Ovary (tissue), 7 donors: ENCODE measurements at regions not wholly inside any gene's neighbourhood (a gene's known extent, or its start where the extent isn't known, plus 50 kb on each side); places are given as distances from the start of the nearest gene placed in this dataset.

ENCODE experiments used
- DNase-seq, 5 donors: peaks; one replicate each; pipeline ENCODE4 v3.0.0-alpha.2; 2019 to 2020
- H3K27ac ChIP-seq, 2 donors: fragments of 200-600 bp; one replicate each; pipeline versions ENCODE4 v1.5.1 to v1.8.0; 2019 to 2022
- H3K27me3 ChIP-seq: fragments of 200-600 bp; one replicate; pipeline ENCODE4 v1.8.0; 2022
- H3K36me3 ChIP-seq: fragments of 200-600 bp; sonication (generic); one replicate; pipeline ENCODE4 v1.5.1; 2019
- H3K4me1 ChIP-seq: one replicate; pipeline ENCODE4 v1.8.1; 2013; ENCODE audit warnings: mild to moderate bottlenecking, moderate library complexity; ENCODE audit not compliant: insufficient read depth
- H3K4me3 ChIP-seq: fragments of 200-600 bp; sonication (generic); one replicate; pipeline ENCODE4 v1.5.1; 2017
- H3K9me3 ChIP-seq, 2 donors: fragments of 200-600 bp in 1 of 2; sonication (generic) in 1 of 2; one replicate each; pipeline versions ENCODE4 v1.5.1 to v1.8.1; 2013 to 2019; ENCODE audit warnings: mild to moderate bottlenecking in 1 of 2, moderate library complexity in 1 of 2
- CTCF ChIP-seq, 3 donors: fragments of 450-650 bp in 2 of 3; fragments of 200-600 bp in 1 of 3; IDR thresholded peaks; one replicate each; pipeline versions ENCODE4 v1.5.1 to v1.8.0; 2016 to 2022; ENCODE audit warnings: antibody characterized with exemption in 3 of 3, mild to moderate bottlenecking in 1 of 3
- EP300 ChIP-seq: sonication (generic); formaldehyde crosslinking; IDR thresholded peaks from one replicate; pipeline ENCODE4 v1.6.1; 2017; ENCODE audit warnings: antibody characterized with exemption
- POLR2A ChIP-seq: fragments of 450-650 bp; IDR thresholded peaks from one replicate; pipeline ENCODE4 v1.6.1; 2017; ENCODE audit warnings: antibody characterized with exemption, mild to moderate bottlenecking, moderate library complexity
- WGBS, 3 donors: extraction: QIAGEN DNeasy Blood & Tissue Kit in 1 of 3; methylation state at CpG; one replicate each; pipeline versions ENCODE4 v1.1.5 to v1.1.7; 2013 to 2017; 5-methylcytosine and 5-hydroxymethylcytosine counted together
- intact Hi-C, 4 donors: fragments of 100-400 bp; cut with DNase I; formaldehyde crosslinking; loops; one replicate each; pipeline versions ENCODE4 v1.11.0 to v1.15.1; 2022 to 2023
- donor health status: DM: no; HTN: no; CAD: no; lungs with moderate emphysema.
- donor health status: DM: no; HTN: no; CAD: no.
- donor health status: Bipolar disorder and iron deficiency.
- donor health status: DM: no; HTN: no; CAD: no.
- donor health status: DM: yes; HTN: yes; CAD: no.

DNA sequence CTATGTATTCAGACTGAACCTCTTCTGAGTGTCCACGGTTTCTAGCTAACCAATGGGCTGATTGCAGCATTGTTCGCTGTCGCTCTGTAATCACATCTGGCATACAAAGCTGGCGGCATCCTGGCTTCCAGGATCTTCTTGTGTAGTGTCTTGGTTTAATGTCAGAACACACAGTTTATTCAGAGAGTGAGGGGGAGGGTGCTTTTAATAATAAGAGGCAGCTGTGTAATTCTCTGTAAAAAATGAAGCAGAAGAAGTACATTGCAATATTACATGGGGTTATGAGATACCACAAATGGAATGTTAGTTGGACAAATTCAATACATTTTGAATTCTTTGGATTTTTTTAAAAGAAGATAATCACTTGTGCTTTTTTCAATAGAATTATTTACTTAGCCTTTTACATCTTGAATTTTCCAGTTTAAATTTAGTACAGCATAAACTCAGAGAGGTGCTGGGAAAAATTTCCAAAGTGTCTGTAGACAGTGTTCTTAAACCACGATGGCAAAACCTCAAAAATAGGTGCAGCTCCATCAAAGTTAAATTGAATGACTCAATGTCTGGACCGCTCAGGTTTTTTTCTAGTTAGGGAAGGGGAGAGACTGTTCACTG is 206.0 kb downstream of the PCSK1 start:
- peak in 2 of 5 donors; percentile 32 to 37 for DNase-seq
- WGBS, 3 donors, result 5 to 15% (median 7%) methylated on average over 6 of the region's 6 CpGs
- intact Hi-C loops, result no loop called here
- Histone ChIP-seq H3K27me3 (no peaks in the 10 kb centered on the region), H3K27ac (no peak overlapping the region), H3K36me3 (no peaks in the 10 kb centered on the region), H3K4me3 (no peak overlapping the region), H3K4me1 (peaks cover 3% of the 10 kb centered on the region), H3K9me3 (no peaks in the 10 kb centered on the region)
- TF ChIP-seq EP300 (no peak), POLR2A (no peak), CTCF (IDR thresholded peaks at IDR 0.05) (no peak)

- Histone ChIP-seq H3K4me1 (peaks cover 2% of the 10 kb centered on the region), H3K27ac (no peak overlapping the region), H3K9me3 (no peaks in the 10 kb centered on the region), H3K36me3 (no peaks in the 10 kb centered on the region), H3K27me3 (no peaks in the 10 kb centered on the region), H3K4me3 (no peak overlapping the region)
- WGBS, 3 donors, result 37 to 53% (median 43%) methylated on average over 2 of the region's 2 CpGs
- intact Hi-C loops, result no loop called here
- DNase-seq, result no peak
- TF ChIP-seq EP300 (no peak), POLR2A (no peak), CTCF (IDR thresholded peaks at IDR 0.05) (no peak)
Observed at GRCh38 chr5:96222129-96222528, 210.9 kb downstream of the PCSK1 start.

DNA sequence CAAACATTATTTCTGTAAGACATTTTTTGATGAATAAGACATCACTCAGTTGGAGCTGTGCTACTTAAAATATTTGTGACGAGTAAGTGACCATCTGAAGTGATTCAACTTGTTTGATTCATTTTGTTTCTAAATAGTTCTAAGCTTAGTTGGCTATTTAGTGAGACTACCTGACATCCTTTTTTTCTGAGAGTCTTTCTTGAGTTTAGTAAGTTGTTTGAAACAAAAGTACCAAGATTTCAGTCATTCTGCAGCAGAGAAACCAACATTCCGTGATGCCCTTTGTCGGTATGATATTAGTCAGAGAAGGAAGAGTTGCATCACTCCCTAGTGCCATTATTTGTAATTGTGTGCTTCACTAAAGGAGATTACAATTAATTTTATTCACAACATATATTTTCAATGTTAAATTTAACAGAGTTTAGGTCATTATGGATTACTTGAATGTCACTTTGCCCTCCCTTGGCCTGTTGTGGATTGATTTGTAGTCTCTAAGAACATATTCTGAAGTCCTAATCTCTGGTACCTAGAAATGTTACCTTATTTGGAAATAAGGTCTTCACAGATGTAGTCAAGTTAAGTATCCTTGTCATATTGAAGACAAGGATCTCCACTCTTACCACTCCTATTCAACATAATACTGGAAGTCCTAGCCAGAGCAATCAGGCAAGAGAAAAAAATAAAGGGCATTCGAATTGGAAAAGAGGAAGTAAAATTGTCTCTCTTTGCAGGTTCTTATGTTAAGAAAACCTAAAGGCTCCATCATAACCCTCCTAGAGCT is 212.2 kb downstream of the PCSK1 start:
- no peak overlapping the region for H3K27ac ChIP-seq
- no peaks in the 10 kb centered on the region for H3K27me3 ChIP-seq
- intact Hi-C loops, result no loop called here
- H3K9me3 ChIP-seq, result no peaks in the 10 kb centered on the region
- H3K4me3 ChIP-seq, result no peak overlapping the region
- no peaks in the 10 kb centered on the region for H3K36me3 ChIP-seq
- DNase-seq, result no peak
- no peaks in the 10 kb centered on the region for H3K4me1 ChIP-seq
- TF ChIP-seq POLR2A (no peak), EP300 (no peak), CTCF (IDR thresholded peaks at IDR 0.05) (no peak)
- WGBS, 3 donors, result 88 to 94% (median 89%) methylated on average over 4 of the region's 4 CpGs

GRCh38 chr5:96219580-96220281 is 213.3 kb downstream of the PCSK1 start:
- no peaks in the 10 kb centered on the region for H3K9me3 ChIP-seq
- intact Hi-C loops, result no loop called here
- H3K4me1 ChIP-seq, result no peaks in the 10 kb centered on the region
- H3K27me3 ChIP-seq, result no peaks in the 10 kb centered on the region
- no peak overlapping the region for H3K27ac ChIP-seq
- no peak for DNase-seq
- TF ChIP-seq POLR2A (no peak), EP300 (no peak), CTCF (IDR thresholded peaks at IDR 0.05) (no peak)
- H3K4me3 ChIP-seq, result no peak overlapping the region
- no peaks in the 10 kb centered on the region for H3K36me3 ChIP-seq
- WGBS, 3 donors, result 72 to 86% (median 85%) methylated on average over 4 of the region's 4 CpGs
